ENCODE measurements at regions not wholly inside any gene's neighbourhood (a gene's known extent, or its start where the extent isn't known, plus 50 kb on each side); places are given as distances from the start of the nearest gene placed in this dataset.

- Histone ChIP-seq H3K9me3 (no peaks in the 10 kb centered on the region), H3K36me3 (no peaks in the 10 kb centered on the region), H3K4me1 (replicated peaks) (no peaks in the 10 kb centered on the region), H3K27me3 (replicated peaks; ENCODE audit: insufficient read depth) (no peaks in the 10 kb centered on the region), H3K27ac (no peak overlapping the region), H3K4me3 (no peak overlapping the region)
- 70% methylated on average over 4 of the region's 4 CpGs for WGBS
- intact Hi-C loops (cut with DNase I) = no loop called here
- DNase-seq (ENCODE audit: low spot score) = no peak
- no peak for TF ChIP-seq CTCF (IDR thresholded peaks at IDR 0.05)
- TF ChIP-seq POLR2A (IDR thresholded peaks at IDR 0.05) = no peak
- TF ChIP-seq POLR2AphosphoS5 (IDR thresholded peaks at IDR 0.05) = no peak
Measured at GRCh38 chr10:118209215-118209614, 132.9 kb downstream of the FAM204A start.

- 86% methylated on average over 7 of the region's 7 CpGs for WGBS
- TF ChIP-seq CTCF (IDR thresholded peaks at IDR 0.05) (no peak), POLR2AphosphoS5 (IDR thresholded peaks at IDR 0.05) (no peak), POLR2A (IDR thresholded peaks at IDR 0.05) (no peak)
- no peak overlapping the region for H3K4me3 ChIP-seq
- H3K27ac ChIP-seq = no peak overlapping the region
- no peaks in the 10 kb centered on the region for H3K9me3 ChIP-seq
- DNase-seq (ENCODE audit: low spot score) = no peak
- no peaks in the 10 kb centered on the region for H3K27me3 ChIP-seq (replicated peaks; ENCODE audit: insufficient read depth)
- H3K4me1 ChIP-seq (replicated peaks) = no peaks in the 10 kb centered on the region
- intact Hi-C loops (cut with DNase I) = no loop called here
- no peaks in the 10 kb centered on the region for H3K36me3 ChIP-seq
Measured at GRCh38 chr10:118207470-118208007, 134.6 kb downstream of the FAM204A start.

- H3K36me3 ChIP-seq = no peaks in the 10 kb centered on the region
- H3K27ac ChIP-seq = no peak overlapping the region
- no peaks in the 10 kb centered on the region for H3K4me1 ChIP-seq (replicated peaks)
- H3K9me3 ChIP-seq = no peaks in the 10 kb centered on the region
- H3K4me3 ChIP-seq = no peak overlapping the region
- WGBS = 66% methylated on average over 3 of the region's 3 CpGs
- TF ChIP-seq POLR2AphosphoS5 (IDR thresholded peaks at IDR 0.05) (no peak), CTCF (IDR thresholded peaks at IDR 0.05) (no peak), POLR2A (IDR thresholded peaks at IDR 0.05) (no peak)
- intact Hi-C loops (cut with DNase I) = no loop called here
- DNase-seq (ENCODE audit: low spot score) = no peak
- H3K27me3 ChIP-seq (replicated peaks; ENCODE audit: insufficient read depth) = no peaks in the 10 kb centered on the region
Measured at GRCh38 chr10:118204292-118204943, 137.7 kb downstream of the FAM204A start.

- Histone ChIP-seq H3K36me3 (no peaks in the 10 kb centered on the region), H3K9me3 (no peaks in the 10 kb centered on the region), H3K27me3 (replicated peaks; ENCODE audit: insufficient read depth) (no peaks in the 10 kb centered on the region), H3K4me1 (replicated peaks) (no peaks in the 10 kb centered on the region), H3K4me3 (no peak overlapping the region), H3K27ac (no peak overlapping the region)
- TF ChIP-seq POLR2A (IDR thresholded peaks at IDR 0.05) (no peak), POLR2AphosphoS5 (IDR thresholded peaks at IDR 0.05) (no peak), CTCF (IDR thresholded peaks at IDR 0.05) (no peak)
- DNase-seq (ENCODE audit: low spot score) = no peak
- intact Hi-C loops (cut with DNase I) = no loop called here
- 68% methylated on average over 2 of the region's 2 CpGs for WGBS
Measured at GRCh38 chr10:118203461-118203860, 138.7 kb downstream of the FAM204A start.

GRCh38 chr10:118195729-118196128, 146.4 kb downstream of the FAM204A start:
- intact Hi-C loops (cut with DNase I) = no loop called here
- no peaks in the 10 kb centered on the region for H3K27me3 ChIP-seq (replicated peaks; ENCODE audit: insufficient read depth)

More at GRCh38 chr10:118195729-118196128, 146.4 kb downstream of the FAM204A start:
- 69% methylated on average over 2 of the region's 2 CpGs for WGBS
- no peak for TF ChIP-seq POLR2A (IDR thresholded peaks at IDR 0.05)
- no peak for TF ChIP-seq POLR2AphosphoS5 (IDR thresholded peaks at IDR 0.05)
- TF ChIP-seq CTCF (IDR thresholded peaks at IDR 0.05) = no peak
- DNase-seq (ENCODE audit: low spot score) = no peak
- Histone ChIP-seq H3K9me3 (no peaks in the 10 kb centered on the region), H3K36me3 (no peaks in the 10 kb centered on the region), H3K27ac (no peak overlapping the region), H3K4me1 (replicated peaks) (no peaks in the 10 kb centered on the region), H3K4me3 (no peak overlapping the region)

Measured in prostate gland (tissue), 2 donors.